ENCODE measurements at regions not wholly inside any gene's neighbourhood (a gene's known extent, or its start where the extent isn't known, plus 50 kb on each side); places are given as distances from the start of the nearest gene placed in this dataset.

DNA sequence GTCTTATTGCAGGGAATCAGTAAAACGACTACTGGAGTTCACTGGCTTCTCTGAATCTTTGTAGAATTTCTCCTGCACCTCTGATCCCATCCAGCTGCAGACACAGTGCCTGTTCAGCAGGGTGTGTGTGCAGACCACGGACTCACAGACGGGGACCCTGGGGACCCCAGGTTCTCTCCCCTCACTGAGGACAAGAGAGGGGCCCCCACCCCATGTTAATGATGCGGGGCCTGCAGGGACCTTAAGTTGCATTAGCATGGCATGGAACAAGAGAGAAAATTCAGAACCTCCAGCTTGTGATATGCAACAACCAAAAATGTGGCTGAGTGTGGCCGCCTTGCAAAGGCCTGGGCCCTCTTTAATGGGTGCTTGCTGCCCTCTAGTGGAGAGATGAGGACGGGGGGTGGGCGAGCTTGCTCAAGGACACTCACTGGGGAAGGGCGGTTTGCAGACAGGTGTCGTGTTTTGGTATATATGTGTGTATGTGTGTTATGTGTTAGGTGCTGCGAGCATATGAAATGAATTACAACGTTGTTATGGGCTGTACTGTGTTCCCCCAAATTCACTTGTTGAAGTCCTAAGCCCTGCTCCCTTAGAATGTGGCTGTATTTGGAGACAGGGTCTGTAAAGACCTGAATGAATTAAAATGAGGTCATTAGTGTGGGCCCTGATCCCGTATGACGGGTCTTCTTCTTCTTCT, 84.4 kb upstream of the SEPTIN5 start:
- intact Hi-C loops (cut with DNase I, micrococcal nuclease), result no loop called here
- ATAC-seq, result peak; percentile 93
- DNase-seq, result peak; percentile 61 to 87 (median 79)
- Histone ChIP-seq H3K36me3 (ENCODE audit: low read depth) (no peaks in the 10 kb centered on the region), H3K9me3 (no peaks in the 10 kb centered on the region), H3K4me3 (no peak overlapping the region), H3K4me1 (ENCODE audit: low read depth) (no peaks in the 10 kb centered on the region)
- TF ChIP-seq, protein P1, sequence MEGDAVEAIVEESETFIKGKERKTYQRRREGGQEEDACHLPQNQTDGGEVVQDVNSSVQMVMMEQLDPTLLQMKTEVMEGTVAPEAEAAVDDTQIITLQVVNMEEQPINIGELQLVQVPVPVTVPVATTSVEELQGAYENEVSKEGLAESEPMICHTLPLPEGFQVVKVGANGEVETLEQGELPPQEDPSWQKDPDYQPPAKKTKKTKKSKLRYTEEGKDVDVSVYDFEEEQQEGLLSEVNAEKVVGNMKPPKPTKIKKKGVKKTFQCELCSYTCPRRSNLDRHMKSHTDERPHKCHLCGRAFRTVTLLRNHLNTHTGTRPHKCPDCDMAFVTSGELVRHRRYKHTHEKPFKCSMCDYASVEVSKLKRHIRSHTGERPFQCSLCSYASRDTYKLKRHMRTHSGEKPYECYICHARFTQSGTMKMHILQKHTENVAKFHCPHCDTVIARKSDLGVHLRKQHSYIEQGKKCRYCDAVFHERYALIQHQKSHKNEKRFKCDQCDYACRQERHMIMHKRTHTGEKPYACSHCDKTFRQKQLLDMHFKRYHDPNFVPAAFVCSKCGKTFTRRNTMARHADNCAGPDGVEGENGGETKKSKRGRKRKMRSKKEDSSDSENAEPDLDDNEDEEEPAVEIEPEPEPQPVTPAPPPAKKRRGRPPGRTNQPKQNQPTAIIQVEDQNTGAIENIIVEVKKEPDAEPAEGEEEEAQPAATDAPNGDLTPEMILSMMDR (IDR thresholded peaks at IDR 0.05), result peak; percentile 70

DNA sequence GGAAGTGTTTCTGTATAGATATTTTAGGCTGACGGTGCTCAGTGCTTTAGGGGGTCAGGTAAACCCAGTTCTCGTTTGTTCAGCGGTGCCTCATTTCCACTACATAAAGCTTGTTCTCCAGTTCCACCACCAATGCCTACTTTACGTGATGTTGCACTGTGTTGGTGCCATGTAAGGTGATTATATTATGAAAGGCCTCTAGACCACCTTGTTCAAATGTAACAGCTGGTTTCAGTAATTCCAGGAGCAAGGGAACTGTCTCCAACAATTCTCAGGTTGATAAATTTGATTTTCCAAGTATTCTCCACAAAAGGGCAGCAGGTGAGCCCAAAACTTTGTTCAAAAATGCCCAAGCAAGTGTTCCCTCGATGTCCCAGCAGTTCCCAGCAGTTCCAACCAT, 83.7 kb upstream of the SEPTIN5 start:
- no peak for ATAC-seq
- no peaks in the 10 kb centered on the region for H3K36me3 ChIP-seq (ENCODE audit: low read depth)
- no peaks in the 10 kb centered on the region for H3K9me3 ChIP-seq
- H3K4me1 ChIP-seq (ENCODE audit: low read depth), result no peaks in the 10 kb centered on the region
- TF ChIP-seq, protein P1 (IDR thresholded peaks at IDR 0.05), result no peak
- H3K4me3 ChIP-seq, result no peak overlapping the region
- intact Hi-C loops (cut with DNase I, micrococcal nuclease), result no loop called here
- no peak for DNase-seq

DNA sequence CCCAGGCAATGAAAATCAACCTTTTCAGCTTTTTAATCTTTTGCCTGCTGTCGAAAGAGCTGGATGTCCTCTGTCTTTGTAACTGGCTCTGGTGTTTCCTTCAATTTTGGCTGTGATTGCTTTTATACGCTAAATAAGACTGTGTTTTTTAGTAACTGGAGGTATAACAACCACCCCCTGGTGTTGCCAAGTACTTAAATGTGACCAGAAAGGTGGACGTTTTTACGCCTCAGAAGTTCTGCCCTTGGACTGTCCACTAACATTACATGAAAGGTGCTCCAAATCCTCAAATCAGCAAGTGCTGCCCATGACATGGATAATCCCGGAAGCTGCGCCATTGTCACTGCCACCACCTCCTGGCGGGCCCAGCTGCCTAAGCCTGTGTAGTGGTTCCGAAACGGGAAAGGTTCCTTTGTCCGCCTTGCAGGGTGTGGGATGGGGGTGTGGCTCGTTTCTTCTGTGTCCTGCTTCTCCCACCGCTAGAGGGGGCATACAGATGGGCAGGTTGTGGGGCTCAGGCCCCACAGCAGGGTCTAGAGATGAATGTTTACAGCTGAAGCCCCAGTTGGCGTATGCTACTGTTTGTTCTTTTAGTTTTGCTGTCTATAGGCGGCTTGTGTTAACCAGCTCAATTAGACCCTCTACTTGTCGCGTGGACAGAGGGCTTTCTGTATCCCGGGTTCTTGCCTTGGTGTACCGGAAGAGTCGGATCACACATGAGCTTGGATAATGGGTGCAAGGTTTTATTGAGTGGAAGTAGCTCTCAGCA, 82.2 kb upstream of the SEPTIN5 start:
- Histone ChIP-seq H3K4me3 (no peak overlapping the region), H3K36me3 (ENCODE audit: low read depth) (no peaks in the 10 kb centered on the region), H3K9me3 (no peaks in the 10 kb centered on the region), H3K4me1 (ENCODE audit: low read depth) (no peaks in the 10 kb centered on the region)
- intact Hi-C loops (cut with DNase I, micrococcal nuclease), result no loop called here
- TF ChIP-seq, protein P1 (IDR thresholded peaks at IDR 0.05), result no peak
- ATAC-seq (peak; percentile 40), DNase-seq (no peak)

DNA sequence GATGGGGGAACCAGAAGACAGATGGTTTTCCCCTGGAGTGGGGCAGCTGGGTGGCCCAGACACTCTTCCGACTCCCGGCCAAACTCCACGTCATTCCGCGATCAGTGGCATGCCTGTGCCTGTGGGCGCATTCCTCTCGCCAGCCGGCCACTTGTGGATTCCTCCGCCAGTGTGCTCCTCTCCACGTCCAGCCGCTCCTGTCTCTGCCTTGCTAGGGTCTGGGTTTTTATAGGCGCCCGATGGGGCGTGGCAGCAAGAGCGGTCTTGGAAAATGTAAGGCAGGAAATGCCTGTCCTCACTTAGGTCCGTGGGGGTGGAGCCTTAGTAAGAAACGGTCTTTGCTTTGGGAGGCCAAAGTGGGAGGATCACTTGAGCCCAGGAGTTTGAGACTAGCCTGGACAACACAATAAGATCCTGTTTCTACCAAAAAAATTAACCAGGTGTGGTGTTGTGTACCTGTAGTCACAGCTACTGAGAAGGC, 81.6 kb upstream of the SEPTIN5 start:
- DNase-seq (no peak), ATAC-seq (no peak)
- H3K36me3 ChIP-seq (ENCODE audit: low read depth), result no peaks in the 10 kb centered on the region
- H3K9me3 ChIP-seq, result no peaks in the 10 kb centered on the region
- TF ChIP-seq, protein P1 (IDR thresholded peaks at IDR 0.05), result no peak
- intact Hi-C loops (cut with DNase I, micrococcal nuclease), result no loop called here
- no peak overlapping the region for H3K4me3 ChIP-seq
- no peaks in the 10 kb centered on the region for H3K4me1 ChIP-seq (ENCODE audit: low read depth)

DNA sequence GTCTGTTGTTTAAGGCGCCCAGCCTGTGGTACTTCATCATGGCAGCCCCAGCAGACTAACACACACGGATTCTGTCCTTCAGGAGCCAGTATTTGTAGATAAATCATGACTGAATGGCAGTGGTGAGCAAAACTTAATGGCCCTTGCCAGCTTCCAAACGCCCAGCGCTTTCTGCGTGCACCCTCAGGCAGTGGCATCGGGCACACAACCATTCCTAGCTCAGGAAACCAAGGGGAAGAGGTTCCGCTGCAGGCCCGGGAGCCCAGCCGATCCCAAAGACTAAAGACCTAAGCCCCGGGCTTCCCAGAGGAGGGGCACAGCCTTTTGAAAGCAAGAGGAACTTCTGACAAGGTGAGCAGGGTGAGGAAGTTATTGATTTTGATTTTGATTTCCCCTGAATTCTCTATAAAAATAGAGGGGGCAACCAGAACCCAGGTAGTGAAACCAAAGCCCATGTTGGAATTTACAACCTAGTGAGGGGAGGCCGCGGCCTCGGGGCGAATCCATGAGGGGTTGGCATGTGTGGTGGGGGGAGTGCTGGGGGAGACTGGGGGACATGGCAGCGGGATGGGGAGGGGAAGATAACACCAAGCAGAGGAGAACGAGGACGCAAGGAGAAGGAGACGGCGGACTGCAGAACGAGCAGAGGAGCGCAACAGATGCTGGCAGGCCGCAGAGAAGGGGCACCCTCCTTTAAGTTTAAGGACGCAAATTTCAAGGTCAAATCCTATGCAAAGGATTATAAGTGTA, 79.9 kb upstream of the SEPTIN5 start:
- H3K4me1 ChIP-seq (ENCODE audit: low read depth), result no peaks in the 10 kb centered on the region
- TF ChIP-seq, protein P1 (IDR thresholded peaks at IDR 0.05), result no peak
- ATAC-seq (no peak), DNase-seq (no peak)
- H3K9me3 ChIP-seq, result no peaks in the 10 kb centered on the region
- H3K36me3 ChIP-seq (ENCODE audit: low read depth), result no peaks in the 10 kb centered on the region
- H3K4me3 ChIP-seq, result no peak overlapping the region
- intact Hi-C loops (cut with DNase I, micrococcal nuclease), result no loop called here
